Urinary bladder (tissue), 3 donors: ENCODE measurements at regions not wholly inside any gene's neighbourhood (a gene's known extent, or its start where the extent isn't known, plus 50 kb on each side); places are given as distances from the start of the nearest gene placed in this dataset.
A peak's percentile ranks its signal among the peaks of the same experiment; 100 is the strongest.

Experiments used
- DNase-seq: peaks from one replicate; pipeline ENCODE4 v3.0.0-alpha.2; 2015; ENCODE audit errors: extremely low spot score
- H3K27ac ChIP-seq: one replicate; pipeline ENCODE4 v1.5.1; 2013; ENCODE audit warnings: low read depth, mild to moderate bottlenecking, moderate library complexity
- H3K36me3 ChIP-seq: one replicate; pipeline ENCODE4 v1.6.1; 2013; ENCODE audit warnings: mild to moderate bottlenecking, moderate library complexity; ENCODE audit not compliant: insufficient read depth
- H3K4me1 ChIP-seq: one replicate; pipeline ENCODE4 v1.6.1; 2013; ENCODE audit warnings: mild to moderate bottlenecking, moderate library complexity; ENCODE audit not compliant: insufficient read depth
- H3K4me3 ChIP-seq: one replicate; pipeline ENCODE4 v1.5.1; 2013; ENCODE audit warnings: low read depth, low read length
- WGBS: extraction: QIAGEN DNeasy Blood & Tissue Kit; methylation state at CpG from one replicate; pipeline ENCODE4 v1.1.7; 2013; 5-methylcytosine and 5-hydroxymethylcytosine counted together
- donor health status: healthy with polysubstance abuse.
- donor health status: healthy.

DNA sequence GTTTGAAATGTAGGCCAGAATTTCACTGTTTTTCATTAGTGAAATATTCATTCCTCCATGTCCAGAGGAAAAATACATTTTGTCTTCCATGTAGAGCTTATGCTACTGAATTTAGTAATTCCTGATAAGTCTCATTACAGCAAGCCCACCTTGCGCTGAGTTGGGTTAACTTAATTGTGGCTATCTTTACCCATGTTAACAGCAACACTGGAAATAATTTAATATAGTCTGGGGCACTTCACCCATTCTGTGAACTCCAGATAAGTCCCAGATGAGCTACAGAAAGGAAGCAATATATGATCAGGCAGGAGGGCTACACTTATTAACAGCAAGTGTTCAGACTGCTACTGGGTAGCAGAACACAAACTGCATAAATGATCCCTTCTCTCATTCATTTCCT lies 270.1 kb upstream of the CNTN4 start:
- Histone ChIP-seq H3K36me3 (no peaks in the 10 kb centered on the region), H3K27ac (no peak overlapping the region), H3K4me3 (no peak overlapping the region), H3K4me1 (no peaks in the 10 kb centered on the region)
- 98% methylated on average over 1 of the region's 1 CpG for WGBS
- no peak for DNase-seq

DNA sequence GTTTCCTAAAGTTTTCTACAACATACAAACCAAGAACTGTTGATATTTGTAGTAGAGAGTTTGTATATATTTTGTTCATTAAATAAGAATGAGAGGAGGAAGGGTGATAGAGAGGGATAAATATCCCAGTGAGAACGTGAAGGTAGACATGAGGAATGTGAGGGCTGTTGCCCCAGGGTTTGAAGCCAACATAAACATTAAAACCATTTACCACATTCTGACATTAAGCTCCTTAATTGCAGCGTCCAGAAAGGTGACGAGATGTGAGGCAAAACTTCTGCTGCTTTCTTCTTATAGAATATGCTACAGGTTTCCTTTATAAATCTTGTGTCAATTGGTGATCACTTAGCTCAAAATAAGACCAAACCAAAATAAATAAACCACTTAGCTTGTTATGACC lies 267.8 kb upstream of the CNTN4 start:
- H3K4me1 ChIP-seq: no peaks in the 10 kb centered on the region
- no peak for DNase-seq
- H3K4me3 ChIP-seq: no peak overlapping the region
- 52% methylated on average over 3 of the region's 3 CpGs for WGBS
- no peak overlapping the region for H3K27ac ChIP-seq
- H3K36me3 ChIP-seq: no peaks in the 10 kb centered on the region

DNA sequence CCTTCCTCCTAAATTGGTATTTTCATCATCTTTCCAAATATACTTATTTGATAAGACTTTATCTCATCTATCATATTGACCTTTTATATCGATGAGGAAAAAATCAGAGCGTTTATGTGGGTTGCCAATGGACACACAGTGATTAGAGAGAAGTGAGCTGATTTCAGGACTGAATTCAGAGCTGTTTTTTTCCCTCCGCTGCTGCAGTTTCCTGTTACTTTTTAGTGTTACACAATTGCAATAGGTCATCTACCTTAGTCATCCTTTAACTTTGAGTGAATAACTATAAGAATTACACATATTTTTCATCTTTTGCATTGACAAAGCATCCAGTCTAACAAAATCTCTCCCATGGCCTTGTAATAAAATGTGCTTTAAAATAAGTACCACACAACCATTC lies 266.3 kb upstream of the CNTN4 start:
- no peak overlapping the region for H3K27ac ChIP-seq
- no peak for DNase-seq
- H3K4me3 ChIP-seq: no peak overlapping the region
- 92% methylated on average over 3 of the region's 3 CpGs for WGBS
- no peaks in the 10 kb centered on the region for H3K36me3 ChIP-seq
- no peaks in the 10 kb centered on the region for H3K4me1 ChIP-seq

DNA sequence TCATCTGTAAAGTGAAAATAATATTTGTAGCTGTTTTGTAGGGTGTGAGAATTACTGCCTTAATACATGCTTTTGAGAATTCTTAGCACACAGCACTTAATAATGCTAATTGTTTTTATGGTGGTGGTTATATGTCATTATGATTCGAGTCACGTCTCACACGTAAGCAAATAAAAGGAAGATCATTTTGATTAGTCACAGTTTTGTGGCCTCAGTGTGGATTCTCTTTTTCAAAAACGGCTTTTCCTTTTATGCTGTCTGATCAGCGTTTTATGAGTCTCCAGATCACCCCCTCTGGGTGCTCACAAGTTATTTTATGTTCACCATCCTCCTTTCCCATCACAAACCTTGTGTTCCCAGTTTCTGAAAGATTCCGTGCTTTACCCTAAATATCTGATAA lies 255.6 kb upstream of the CNTN4 start:
- H3K36me3 ChIP-seq: no peaks in the 10 kb centered on the region
- DNase-seq: no peak
- H3K4me3 ChIP-seq: no peak overlapping the region
- no peak overlapping the region for H3K27ac ChIP-seq
- H3K4me1 ChIP-seq: no peaks in the 10 kb centered on the region
- 58% methylated on average over 6 of the region's 6 CpGs for WGBS

DNA sequence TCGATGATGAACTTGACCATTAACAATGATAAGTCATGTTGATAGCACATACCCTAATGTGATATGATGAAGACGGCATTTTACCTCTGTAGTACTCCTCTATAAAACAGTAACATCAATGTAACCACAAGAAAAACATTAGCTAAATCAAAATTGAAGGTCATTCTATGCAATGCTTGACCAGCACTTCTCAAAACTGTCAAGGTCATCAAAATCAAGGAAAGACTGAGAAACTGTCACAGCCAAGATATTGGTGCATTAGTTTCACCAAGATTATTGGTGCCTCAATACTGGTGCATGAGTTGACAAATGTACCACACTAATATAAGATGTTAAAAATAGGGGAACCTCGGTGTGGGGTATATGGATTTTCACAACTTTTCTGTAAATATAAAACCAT lies 251.1 kb upstream of the CNTN4 start:
- 84% methylated on average over 3 of the region's 3 CpGs for WGBS
- no peak overlapping the region for H3K27ac ChIP-seq
- no peaks in the 10 kb centered on the region for H3K36me3 ChIP-seq
- no peaks in the 10 kb centered on the region for H3K4me1 ChIP-seq
- H3K4me3 ChIP-seq: no peak overlapping the region
- no peak for DNase-seq

DNA sequence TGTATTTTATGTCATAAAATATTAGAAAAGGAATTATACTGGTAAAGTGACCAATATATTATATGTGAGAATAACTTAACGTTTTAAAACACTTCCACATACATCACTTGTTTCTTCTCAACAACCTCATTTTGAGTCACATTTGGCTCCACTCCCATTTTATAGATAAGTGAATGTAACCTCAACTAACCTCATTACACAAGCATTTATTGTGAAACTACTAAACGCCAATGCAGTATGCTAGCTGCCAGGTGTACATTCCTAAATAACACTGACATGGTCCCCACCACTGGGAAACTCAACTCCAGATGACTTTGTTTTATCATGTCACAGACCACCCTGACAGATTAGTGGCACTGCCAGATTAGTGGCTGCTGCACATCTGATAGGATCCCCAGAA lies 249.7 kb upstream of the CNTN4 start:
- H3K4me3 ChIP-seq: no peak overlapping the region
- 42% methylated on average over 2 of the region's 2 CpGs for WGBS
- no peaks in the 10 kb centered on the region for H3K36me3 ChIP-seq
- H3K4me1 ChIP-seq: no peaks in the 10 kb centered on the region
- DNase-seq: no peak
- H3K27ac ChIP-seq: no peak overlapping the region

DNA sequence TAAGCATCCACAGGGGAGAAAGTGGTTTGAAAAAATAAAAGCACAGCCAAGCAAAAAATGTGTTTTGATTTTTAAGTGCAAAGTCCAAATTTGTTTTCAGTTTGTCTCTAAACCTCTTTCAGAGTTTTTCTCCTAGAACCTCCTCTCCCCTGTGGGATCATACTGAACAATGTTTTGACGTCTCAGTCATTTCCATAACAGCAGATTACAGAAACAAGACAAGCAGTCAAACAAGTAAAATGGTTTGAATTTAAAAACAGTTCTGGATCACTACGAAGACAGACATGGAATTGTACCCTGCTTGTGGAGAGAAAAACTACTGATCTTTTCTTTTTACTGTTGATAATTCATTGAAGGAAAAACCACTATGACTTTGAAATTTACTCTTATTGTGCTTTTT lies 245.7 kb upstream of the CNTN4 start:
- H3K4me3 ChIP-seq: no peak overlapping the region
- H3K4me1 ChIP-seq: no peaks in the 10 kb centered on the region
- 72% methylated on average over 2 of the region's 2 CpGs for WGBS
- no peak for DNase-seq
- no peak overlapping the region for H3K27ac ChIP-seq
- H3K36me3 ChIP-seq: no peaks in the 10 kb centered on the region

DNA sequence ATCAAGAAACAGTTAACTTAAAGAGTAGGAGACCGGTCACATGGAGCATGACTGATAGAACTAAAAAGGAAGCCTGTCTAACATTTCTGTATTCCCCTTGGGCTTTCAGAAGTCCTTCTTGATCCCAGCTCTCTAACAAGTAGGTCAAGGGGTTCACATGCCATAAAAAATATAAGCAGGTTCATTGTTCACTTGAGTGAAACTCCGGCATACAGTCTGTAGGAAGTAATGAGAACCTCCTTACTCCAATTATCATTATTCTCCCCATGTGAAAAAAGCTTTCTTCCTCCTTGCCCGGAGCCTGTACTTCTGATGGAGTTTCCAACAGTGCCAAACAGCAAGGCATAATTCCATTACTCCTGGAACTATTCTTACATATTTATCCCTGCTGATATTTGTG lies 242.8 kb upstream of the CNTN4 start:
- DNase-seq: no peak
- Histone ChIP-seq H3K36me3 (no peaks in the 10 kb centered on the region), H3K4me3 (no peak overlapping the region), H3K27ac (no peak overlapping the region), H3K4me1 (no peaks in the 10 kb centered on the region)
- WGBS: 84% methylated on average over 3 of the region's 3 CpGs

DNA sequence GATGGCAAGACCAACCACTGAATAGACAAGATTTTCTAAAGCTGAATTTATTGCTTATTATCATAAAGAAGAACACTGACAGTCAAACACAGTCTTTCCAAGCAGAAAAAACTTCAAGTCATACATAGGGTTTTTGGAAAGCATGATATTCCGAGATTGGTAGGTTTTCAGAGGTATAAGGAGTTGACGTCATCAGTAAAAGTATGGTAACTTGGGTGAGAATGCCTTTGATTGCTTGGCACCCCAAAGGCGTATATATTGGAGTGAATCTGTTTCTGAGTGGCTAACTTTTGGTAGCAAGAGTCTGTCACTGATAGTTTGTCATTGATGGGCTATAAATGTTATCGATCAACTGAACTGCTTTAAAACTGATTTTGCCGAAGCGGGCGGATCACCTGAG lies 227.9 kb upstream of the CNTN4 start:
- no peak for DNase-seq
- 96% methylated on average over 7 of the region's 7 CpGs for WGBS

DNA sequence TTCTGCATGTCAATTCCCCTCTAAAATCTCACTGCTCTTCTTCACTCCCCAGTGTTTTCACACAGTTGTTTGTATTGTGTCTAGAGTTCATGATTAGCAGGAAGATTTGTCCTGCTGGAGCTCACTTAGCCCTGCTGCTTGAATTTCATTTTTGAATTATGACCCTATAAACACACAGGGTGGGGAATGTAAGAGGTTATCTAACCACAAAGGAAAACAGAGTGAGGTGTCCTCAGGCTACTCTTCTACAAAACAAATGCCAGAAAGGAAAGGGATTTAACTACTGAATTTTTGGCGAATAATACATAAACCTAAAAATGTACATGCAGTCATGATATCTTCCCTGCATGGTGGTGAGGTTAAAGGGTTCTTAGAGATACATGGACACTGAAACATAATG lies 215.1 kb upstream of the CNTN4 start:
- no peaks in the 10 kb centered on the region for H3K36me3 ChIP-seq
- H3K4me3 ChIP-seq: no peak overlapping the region
- 17% methylated on average over 1 of the region's 1 CpG for WGBS
- H3K27ac ChIP-seq: no peak overlapping the region
- no peak for DNase-seq
- H3K4me1 ChIP-seq: no peaks in the 10 kb centered on the region

More for the DNA sequence above, 227.9 kb upstream of the CNTN4 start:
- H3K27ac ChIP-seq: peak overlapping the region; percentile 2
- H3K4me1 ChIP-seq: no peaks in the 10 kb centered on the region
- no peak overlapping the region for H3K4me3 ChIP-seq
- H3K36me3 ChIP-seq: no peaks in the 10 kb centered on the region

DNA sequence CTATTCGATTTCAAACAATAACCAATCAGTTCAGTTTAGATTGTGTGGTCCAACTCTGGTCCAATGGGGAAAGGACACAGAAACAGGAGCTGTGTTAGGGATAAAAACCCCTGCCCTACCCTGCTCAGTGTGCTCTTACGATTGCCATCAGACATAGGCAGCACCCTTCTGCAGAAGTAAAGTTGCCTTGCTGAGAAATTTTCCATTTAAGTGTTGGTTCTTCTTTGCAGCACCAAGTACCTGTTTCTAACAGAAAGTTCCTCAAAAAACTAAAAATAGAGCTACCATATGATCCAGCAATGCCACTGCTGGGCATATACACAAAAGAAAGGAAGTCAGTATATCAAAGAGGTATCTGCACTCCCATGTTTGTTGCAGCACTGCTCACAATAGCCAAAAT lies 206.2 kb upstream of the CNTN4 start:
- no peak for DNase-seq
- Histone ChIP-seq H3K4me1 (no peaks in the 10 kb centered on the region), H3K36me3 (no peaks in the 10 kb centered on the region), H3K27ac (no peak overlapping the region), H3K4me3 (no peak overlapping the region)
- 77% methylated on average over 2 of the region's 2 CpGs for WGBS

DNA sequence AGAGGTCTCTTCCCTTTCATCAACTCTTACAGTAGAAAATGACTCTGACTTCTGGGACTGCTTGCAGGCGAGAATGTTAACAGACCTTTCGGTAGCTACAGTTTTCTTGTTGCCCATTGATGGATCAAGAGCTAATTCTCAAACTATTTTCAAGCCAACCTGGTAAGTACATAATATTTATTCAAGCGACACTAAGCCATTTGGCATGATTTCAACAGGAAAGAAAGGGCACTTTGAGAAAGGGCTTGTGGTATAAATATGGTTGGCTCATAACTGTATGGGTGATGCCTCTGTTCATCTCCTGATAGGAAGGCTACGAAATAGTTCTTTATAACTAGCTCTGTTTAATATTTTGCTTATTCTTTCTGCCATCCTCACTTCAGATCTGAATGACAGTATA lies 196.2 kb upstream of the CNTN4 start:
- WGBS: 56% methylated on average over 4 of the region's 4 CpGs
- H3K36me3 ChIP-seq: no peaks in the 10 kb centered on the region
- no peak overlapping the region for H3K27ac ChIP-seq
- no peak for DNase-seq
- no peaks in the 10 kb centered on the region for H3K4me1 ChIP-seq
- H3K4me3 ChIP-seq: no peak overlapping the region

DNA sequence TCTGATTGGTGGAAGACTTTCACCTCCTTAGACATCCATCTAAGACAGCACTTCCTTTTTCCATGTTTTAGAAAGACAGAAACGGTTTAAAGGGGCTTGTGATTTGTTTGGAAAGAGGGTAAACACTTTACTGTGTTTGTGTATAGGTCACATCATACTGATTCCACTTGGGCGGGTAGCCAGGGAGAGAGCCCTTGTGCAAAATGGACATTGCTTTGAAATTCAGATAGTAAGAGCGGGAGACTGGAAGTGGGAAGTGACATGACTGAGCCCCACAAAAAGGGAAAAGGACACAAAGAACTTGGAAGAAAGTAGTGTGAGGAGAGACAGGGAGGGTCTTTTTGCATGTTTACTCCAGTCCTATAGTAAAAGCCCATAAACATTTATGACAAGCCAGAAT lies 195.6 kb upstream of the CNTN4 start:
- DNase-seq: no peak
- Histone ChIP-seq H3K36me3 (no peaks in the 10 kb centered on the region), H3K4me3 (no peak overlapping the region), H3K27ac (no peak overlapping the region), H3K4me1 (no peaks in the 10 kb centered on the region)
- WGBS: 55% methylated on average over 3 of the region's 3 CpGs

DNA sequence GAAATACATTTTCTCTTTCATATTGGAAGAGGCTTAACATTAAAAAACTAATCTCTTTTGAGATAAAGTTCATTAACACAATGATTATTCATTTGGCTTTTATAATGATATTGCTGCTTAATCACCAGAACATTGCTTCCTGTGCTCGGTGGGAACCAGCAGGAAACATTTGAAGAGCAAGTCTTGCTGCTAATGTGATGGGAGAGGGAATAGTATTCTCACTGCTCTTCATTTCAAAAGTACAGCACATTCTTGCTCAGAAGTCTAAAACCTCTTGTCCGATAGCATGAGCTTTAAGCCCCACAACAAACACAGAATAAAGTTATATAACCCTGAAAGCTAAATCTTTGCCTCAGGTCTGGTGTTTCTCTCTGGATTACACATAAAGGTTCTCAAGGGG lies 190.8 kb upstream of the CNTN4 start:
- no peak overlapping the region for H3K27ac ChIP-seq
- no peaks in the 10 kb centered on the region for H3K4me1 ChIP-seq
- no peak for DNase-seq
- WGBS: 62% methylated on average over 2 of the region's 2 CpGs
- no peak overlapping the region for H3K4me3 ChIP-seq
- no peaks in the 10 kb centered on the region for H3K36me3 ChIP-seq

DNA sequence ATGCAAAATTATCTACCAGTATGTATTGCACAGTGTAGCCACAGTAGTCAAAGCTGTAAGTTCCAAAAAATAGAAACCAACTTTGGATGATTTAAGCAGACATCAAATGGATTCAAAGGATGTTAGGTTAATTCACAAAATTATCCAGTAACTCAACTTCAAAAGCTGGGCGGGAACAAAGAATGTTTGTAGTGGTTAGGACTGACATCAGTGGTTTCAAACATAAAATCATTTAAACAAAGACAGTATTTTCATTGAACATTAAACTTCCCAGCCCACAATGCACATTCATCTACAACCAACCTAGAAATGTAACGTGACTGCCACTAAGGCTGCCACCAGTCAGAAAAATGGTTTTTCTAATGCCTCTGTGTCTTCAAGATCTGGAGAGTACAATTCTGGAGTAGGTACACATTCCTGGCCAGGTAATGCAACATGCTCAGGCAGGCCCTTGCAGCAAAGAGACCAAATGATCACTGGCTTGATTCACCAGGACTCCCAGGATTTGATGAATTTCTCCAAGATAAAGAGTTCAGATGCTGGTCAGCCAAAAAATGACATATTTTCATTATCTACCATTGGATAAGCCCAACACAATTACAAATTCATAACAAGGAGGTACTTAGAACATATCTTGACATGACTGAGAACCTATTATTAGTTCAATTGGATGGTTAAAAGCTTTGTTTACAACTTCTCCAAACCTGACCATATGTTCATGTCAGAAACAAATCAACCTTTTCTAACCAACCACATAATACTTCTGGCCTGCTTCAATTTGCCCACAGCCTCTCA lies 189.8 kb upstream of the CNTN4 start:
- Histone ChIP-seq H3K4me3 (no peak overlapping the region), H3K36me3 (no peaks in the 10 kb centered on the region), H3K4me1 (no peaks in the 10 kb centered on the region), H3K27ac (no peak overlapping the region)
- DNase-seq: no peak
- 58% methylated on average over 2 of the region's 2 CpGs for WGBS
